NB4 (cell line): ENCODE measurements at regions not wholly inside any gene's neighbourhood (a gene's known extent, or its start where the extent isn't known, plus 50 kb on each side); places are given as distances from the start of the nearest gene placed in this dataset.

ENCODE experiments used
- DNase-seq: peaks from one replicate; pipeline ENCODE4 v3.0.0; 2010; ENCODE audit warnings: low read depth
- H3K4me3 ChIP-seq: one replicate; pipeline ENCODE4 v1.5.1; 2011; ENCODE audit warnings: mild to moderate bottlenecking, low read depth, low read length, moderate library complexity
- MYC ChIP-seq: IDR thresholded peaks from 2 replicates; pipeline ENCODE4 v1.6.1; 2011; ENCODE audit warnings: low read depth, low read length
- POLR2A ChIP-seq: IDR thresholded peaks from 2 replicates; pipeline ENCODE4 v1.6.1; 2011; ENCODE audit warnings: mild to moderate bottlenecking; ENCODE audit not compliant: insufficient read length; ENCODE audit errors: extremely low read depth
- TF ChIP-seq, protein P1 (sequence below): IDR thresholded peaks from 2 replicates; pipeline ENCODE4 v1.6.1; 2011; ENCODE audit warnings: low read depth, low read length
- TF ChIP-seq, protein P2 (sequence below): IDR thresholded peaks from one replicate; pipeline ENCODE4 v1.5.1; 2012; ENCODE audit warnings: low read depth, low read length

DNA sequence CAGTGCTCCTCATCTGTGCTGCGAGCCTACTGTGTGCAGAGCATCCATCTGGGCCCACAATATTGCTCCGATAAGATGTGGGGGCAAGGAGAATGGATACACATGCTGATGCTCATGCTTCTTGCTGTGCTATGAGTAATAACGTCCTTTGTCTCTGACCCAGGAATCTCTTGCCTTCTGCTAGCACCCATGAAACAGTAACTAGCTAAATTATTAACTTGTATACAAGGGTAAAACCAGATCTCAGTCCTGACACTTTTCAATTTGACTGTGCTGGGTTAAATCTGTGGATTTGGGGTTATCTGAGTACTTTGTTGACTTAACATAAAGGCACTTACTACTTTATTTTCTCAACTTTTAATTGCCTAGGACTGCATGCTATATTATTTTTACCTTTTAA, 357.6 kb downstream of the SLC4A3 start:
- no peak for DNase-seq
- TF ChIP-seq POLR2A (no peak), MYC (no peak)
- TF ChIP-seq, protein P1, sequence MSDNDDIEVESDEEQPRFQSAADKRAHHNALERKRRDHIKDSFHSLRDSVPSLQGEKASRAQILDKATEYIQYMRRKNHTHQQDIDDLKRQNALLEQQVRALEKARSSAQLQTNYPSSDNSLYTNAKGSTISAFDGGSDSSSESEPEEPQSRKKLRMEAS = no peak
- TF ChIP-seq, protein P2, sequence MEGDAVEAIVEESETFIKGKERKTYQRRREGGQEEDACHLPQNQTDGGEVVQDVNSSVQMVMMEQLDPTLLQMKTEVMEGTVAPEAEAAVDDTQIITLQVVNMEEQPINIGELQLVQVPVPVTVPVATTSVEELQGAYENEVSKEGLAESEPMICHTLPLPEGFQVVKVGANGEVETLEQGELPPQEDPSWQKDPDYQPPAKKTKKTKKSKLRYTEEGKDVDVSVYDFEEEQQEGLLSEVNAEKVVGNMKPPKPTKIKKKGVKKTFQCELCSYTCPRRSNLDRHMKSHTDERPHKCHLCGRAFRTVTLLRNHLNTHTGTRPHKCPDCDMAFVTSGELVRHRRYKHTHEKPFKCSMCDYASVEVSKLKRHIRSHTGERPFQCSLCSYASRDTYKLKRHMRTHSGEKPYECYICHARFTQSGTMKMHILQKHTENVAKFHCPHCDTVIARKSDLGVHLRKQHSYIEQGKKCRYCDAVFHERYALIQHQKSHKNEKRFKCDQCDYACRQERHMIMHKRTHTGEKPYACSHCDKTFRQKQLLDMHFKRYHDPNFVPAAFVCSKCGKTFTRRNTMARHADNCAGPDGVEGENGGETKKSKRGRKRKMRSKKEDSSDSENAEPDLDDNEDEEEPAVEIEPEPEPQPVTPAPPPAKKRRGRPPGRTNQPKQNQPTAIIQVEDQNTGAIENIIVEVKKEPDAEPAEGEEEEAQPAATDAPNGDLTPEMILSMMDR = no peak
- no peak overlapping the region for H3K4me3 ChIP-seq

DNA sequence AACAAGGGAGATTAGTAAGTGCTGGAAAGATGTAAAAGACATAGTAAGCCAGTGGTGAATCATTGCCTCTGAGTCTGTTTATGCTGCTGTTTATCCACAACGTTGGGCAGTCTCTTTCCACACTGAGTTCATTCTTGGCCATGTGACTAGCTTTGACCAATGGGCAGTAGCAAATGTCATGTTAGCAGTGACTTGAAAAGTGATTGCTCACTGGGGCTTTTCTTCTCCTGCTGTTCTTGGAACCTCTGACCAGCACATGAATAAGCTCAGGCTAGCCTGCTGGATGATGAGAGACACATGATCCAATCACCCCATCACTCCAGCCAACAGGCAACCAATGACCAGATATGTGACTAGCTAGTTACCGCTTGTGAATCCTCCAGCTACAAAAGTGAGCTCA, 360.4 kb downstream of the SLC4A3 start:
- no peak for DNase-seq
- H3K4me3 ChIP-seq = no peak overlapping the region
- no peak for TF ChIP-seq POLR2A
- TF ChIP-seq, protein P2 = no peak
- TF ChIP-seq, protein P1 = no peak
- no peak for TF ChIP-seq MYC

DNA sequence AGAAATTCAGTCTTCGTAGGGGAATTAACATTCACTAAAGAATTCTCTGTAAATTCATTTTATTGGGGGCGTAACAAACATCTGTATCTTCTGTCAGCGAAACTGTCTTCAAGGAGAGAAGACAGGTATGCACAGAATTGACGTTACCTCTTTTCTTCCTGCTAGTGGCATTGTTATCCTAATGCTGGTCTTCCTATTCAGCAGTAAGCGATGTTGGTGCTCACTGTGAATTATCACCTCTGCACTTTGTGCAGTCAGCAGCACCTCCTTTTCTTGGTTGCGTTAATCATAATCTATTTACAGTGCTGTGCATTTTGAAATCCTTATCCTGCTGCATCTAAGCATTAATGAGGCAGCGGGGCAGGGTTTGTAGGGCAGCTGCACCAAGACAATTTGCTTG, 362.3 kb downstream of the SLC4A3 start:
- H3K4me3 ChIP-seq = no peak overlapping the region
- TF ChIP-seq MYC = no peak
- TF ChIP-seq, protein P1 = no peak
- TF ChIP-seq POLR2A = no peak
- TF ChIP-seq, protein P2 = no peak
- no peak for DNase-seq

DNA sequence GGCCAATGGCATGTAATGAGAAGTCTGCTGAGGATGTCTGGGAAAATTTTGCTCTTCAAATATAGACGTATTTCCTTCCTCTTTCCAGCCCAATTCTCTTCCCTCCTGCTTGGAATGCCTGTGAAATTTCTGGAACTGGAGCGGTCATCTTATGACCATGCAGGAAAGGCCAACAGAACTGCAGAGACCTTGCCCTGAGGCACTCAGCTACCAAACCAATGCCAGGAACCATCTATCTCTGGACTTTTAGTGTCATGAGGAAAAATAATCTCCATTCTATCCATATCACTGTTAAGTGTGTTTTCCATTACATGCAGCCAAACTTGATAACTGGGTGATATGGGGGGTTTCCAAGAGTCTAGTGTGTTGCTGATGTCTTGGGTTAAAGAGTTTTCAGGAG, 363.7 kb downstream of the SLC4A3 start:
- TF ChIP-seq, protein P1 = no peak
- TF ChIP-seq POLR2A = no peak
- no peak for TF ChIP-seq MYC
- TF ChIP-seq, protein P2 = no peak
- no peak for DNase-seq
- H3K4me3 ChIP-seq = no peak overlapping the region

DNA sequence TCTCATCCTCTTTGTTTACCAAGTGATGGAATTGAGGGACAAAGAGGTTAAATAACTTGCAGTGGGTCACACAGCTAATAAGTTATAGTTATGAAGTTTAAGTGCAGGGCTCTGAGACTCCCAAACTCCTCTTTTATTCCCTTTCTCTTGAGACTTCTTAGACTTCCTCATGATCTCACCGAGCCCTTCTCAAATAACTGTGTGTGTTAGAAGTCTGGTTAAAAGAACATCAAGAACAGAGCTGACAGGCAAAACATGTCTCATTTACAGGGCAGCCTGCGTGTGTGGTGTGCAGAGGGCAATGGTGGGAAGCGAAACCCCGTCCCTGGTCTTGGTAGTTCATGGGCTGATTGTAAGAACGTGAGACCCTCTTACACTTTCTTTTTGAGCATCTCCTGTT, 368.0 kb downstream of the SLC4A3 start:
- H3K4me3 ChIP-seq = no peak overlapping the region
- DNase-seq = no peak
- TF ChIP-seq, protein P2 = no peak

DNA sequence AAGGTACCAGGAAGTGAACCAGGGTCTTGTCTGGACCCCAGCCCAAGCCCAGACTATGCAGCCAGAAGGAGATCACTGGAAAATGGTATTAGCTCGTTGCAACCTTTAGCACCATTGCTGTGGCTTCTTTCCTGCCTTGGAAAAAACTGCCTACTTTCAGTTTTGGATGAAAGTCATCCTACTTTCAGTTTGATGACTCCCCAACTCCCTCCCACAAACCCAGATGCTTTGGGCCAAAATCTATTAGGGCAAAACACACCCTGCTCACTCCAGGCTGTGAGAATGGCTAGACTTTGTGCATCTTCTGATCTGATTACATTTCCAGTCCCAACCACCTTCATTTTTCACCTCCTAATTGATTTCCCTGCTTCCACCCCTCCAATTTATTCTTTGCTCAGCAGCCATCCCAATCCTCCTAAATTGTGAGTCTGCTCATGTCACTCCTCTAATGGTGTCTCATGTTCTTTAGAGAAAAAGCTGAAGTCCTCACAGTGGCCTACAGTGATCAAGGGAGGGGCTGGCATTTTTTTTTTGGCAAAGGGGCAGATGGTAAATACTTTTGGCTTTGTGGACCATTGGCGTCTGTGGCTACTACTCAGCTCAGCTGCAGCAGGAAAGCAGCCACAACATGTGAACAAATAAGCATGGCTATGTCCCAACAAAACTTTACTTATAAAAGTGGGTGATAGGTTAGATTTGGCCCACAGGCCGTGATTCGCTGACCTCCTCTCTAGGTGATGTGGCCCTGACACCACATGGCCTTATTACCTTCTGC, 368.7 kb downstream of the SLC4A3 start:
- DNase-seq = no peak
- H3K4me3 ChIP-seq = no peak overlapping the region
- TF ChIP-seq, protein P2 = no peak
- TF ChIP-seq, protein P1 = no peak
- TF ChIP-seq POLR2A = no peak
- no peak for TF ChIP-seq MYC
